ACHN (cell line): ENCODE measurements at regions not wholly inside any gene's neighbourhood (a gene's known extent, or its start where the extent isn't known, plus 50 kb on each side); places are given as distances from the start of the nearest gene placed in this dataset.
"Not testable (repeated sequence)": the region's sequence is repeated elsewhere in the genome, so short reads cannot be mapped to it uniquely, and the experiment has no call there.

ENCODE experiments used
- DNase-seq: peaks from one replicate; pipeline ENCODE4 v3.0.0-alpha.2; 2015
- in situ Hi-C: cut with HindIII; loops from 2 replicates; pipeline ENCODE4 v1.10.0; 2017; ENCODE audit warnings: low sequenced_read_pairs, low pct_ligation_motif_present, low pct_unique_long_range_greater_than_20kb

DNA sequence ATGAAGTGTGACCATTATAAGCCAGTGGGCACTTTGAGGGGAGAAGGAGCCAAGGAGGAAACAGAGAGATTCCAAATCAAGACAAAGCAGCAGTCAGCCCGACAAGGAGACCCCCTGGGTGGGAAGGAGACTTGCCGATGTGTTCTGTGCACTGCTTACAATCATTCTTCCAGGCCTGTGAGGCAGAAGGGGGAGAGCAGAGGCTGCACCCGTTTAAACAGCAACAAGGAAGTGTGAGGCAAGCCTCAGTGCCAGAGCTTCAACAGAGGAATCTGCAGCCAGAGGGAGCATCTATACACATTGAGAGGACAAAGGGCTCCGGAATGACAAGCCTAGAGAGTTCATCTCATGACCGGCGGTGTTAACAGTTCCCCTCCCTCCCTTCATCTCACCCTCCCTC is 121.1 kb downstream of the NXPE2 start:
- in situ Hi-C loops = no loop called here
- no peak for DNase-seq

DNA sequence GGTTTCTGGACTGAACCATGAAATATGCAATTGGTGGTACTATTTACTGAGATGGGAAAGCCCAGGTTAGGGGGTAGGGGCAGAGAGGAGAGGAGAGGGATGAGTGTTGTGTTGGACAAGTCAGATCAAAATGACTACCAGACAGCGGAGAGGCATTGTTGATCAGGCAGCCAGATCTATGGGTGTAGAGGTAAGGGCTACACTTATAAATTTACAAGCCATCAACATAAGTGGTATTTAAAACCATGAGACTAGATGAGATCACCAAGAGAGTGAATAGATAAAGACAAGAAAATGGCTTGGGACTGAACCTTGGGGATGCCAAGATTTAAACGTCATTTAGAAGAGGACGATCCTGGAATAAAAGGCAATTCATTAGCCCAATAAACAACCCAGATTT is 123.4 kb downstream of the NXPE2 start:
- in situ Hi-C loops = no loop called here
- no peak for DNase-seq

DNA sequence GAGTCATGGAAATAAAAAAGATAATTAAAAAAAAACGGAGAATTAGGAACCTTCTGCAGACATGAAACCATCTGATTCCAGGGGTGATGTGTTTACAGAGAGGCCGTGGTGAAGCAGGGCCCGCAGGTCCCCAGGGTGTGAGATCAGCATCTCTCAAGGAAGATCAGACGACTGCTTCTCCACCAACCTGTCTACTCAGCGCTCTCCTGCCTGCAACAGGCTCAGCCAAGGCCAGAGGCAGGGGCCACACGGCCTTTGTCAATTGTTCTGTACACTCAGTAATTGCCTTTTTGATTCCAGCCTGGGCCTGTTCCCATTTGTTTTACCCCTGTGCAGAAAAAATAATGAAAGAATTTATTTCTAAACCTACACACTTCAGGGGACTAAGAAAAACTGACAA is 124.6 kb downstream of the NXPE2 start:
- no peak for DNase-seq
- in situ Hi-C loops = no loop called here

DNA sequence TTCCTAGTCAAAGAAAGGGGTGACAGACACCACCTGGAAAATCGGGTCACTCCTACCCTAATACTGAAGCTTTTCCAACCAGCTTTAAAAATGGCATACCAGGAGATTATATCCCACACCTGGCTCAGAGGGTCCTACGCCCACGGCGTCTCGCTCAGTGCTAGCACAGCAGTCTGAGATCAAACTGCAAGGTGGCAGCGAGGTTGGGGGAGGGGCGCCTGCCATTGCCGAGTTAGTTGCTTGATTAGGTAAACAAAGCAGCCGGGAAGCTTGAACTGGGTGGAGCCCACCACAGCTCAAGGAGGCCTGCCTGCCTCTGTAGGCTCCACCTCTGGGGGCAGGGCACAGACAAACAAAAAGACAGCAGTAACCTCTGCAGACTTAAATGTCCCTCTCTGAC is 127.1 kb downstream of the NXPE2 start:
- in situ Hi-C loops = not testable (repeated sequence)

DNA sequence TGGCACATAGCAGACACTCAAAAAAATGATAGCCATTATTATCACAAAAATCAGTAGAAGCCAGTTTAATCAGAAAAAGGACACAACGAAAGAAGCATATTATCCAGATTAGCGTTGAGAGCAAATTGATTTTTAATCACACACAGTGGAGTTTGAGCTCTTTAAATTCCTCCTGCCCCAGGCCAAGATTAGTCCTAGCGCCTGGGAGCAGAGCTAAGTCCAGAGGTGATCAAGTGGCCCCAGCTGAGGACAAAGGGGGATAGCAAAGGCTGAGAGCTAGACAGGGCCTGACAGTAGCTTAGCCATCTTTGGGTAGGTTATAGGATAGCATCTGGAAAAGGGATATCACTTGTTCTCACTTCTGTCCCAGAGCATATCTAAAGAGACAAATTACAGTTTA is 133.6 kb downstream of the NXPE2 start:
- no peak for DNase-seq
- in situ Hi-C loops = no loop called here

More for the DNA sequence above, 127.1 kb downstream of the NXPE2 start:
- not testable (repeated sequence) for DNase-seq

DNA sequence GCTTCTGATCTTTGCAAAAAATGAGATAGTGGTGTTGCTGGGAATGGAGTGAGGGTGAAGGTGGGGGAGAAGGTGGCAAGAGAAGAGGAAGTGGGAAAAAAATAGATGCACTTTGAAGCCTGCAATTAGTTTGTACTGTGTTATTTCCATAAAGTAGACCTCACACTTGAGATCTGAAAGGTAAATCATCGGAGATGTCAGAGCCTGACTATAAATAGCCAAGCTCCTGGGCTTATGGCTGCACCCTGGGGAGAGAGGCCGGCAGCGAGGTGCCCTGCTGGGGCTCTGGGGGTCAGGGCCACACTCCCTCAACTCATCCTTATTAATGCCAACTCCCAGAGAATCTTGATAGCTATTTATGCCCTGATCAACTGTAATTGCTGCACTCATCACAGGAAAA is 134.4 kb downstream of the NXPE2 start:
- in situ Hi-C loops = no loop called here
- DNase-seq = no peak

DNA sequence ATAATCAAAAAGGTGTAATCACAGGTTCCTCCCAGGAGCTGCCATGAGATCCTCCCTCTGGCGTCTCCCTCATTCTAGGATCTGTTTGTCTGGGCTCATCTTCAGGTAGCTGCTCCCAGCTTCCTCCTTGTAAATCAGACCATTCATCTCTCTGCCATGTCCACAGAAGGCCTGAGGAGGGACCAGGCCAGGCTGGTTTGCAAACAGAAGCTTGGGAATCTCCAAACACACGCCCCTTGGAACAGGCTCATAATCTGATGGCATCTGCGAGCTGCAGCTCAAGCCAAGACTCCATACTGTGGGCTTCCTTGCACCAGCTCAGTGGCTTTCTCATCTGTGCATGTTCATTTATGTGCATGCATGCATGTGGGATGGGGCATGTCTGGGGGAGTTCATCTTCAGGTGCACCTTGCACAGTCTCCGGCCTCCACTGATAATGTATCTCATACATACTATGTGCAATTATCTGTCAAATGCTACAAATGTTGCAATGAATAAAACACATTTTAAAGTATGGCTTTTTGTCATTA is 134.9 kb downstream of the NXPE2 start:
- no peak for DNase-seq
- in situ Hi-C loops = no loop called here

DNA sequence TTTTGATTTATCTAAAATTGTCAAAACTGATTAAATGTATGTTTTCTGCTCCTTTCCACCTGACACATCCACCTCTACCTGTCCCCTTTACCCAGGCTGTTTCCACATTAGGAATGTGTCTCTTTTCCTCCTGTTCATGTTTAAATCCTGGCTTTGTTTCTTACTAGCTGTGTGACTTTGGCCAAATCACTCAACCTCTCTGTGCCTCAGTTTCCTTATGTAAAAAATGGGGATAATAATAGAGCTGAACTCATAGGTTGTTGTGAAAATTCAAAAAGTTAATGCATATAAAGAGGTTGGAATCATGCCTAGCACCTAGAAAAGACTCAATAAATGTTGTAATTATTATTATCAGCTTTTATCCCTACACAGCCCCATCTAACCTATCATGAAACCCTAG is 136.8 kb downstream of the NXPE2 start:
- no peak for DNase-seq
- in situ Hi-C loops = no loop called here

DNA sequence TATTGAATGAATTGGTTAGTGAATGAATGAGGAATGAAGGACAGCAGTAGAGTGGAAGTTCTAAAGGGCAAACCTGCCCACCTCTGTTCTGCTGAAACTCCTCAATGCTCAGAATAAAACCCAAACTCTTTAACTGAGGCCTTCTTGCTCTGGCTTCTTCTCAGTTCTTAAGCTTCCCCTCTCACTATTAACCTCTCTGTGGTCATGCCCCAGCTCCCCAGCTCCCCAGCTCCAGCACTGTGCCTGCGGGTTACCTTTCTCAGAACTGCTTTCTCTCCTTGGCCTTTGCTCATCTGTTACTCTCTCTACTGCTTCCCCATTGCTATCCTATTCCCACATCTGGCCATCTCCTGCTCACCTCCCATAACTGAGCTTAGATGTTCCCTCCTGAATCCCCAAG is 137.4 kb downstream of the NXPE2 start:
- in situ Hi-C loops = no loop called here
- DNase-seq = no peak

DNA sequence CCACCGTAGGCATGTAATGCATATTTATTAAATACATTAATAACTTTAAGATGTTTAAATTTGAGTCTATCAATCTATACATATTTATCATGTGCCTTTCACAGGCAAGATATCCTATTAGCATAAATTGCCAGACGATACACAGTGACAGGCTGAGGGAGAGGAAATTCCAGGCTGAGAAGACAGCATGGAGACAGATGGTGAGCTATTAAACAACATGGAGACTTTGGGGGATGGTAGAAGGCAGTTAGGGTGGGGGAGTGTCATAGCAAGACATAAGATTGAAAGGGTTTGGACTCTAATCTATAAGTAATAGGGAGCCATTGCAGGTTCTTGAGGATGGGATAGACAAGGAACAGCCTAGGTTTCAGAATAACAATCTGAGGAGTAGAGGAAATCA is 138.5 kb downstream of the NXPE2 start:
- in situ Hi-C loops = no loop called here
- no peak for DNase-seq

DNA sequence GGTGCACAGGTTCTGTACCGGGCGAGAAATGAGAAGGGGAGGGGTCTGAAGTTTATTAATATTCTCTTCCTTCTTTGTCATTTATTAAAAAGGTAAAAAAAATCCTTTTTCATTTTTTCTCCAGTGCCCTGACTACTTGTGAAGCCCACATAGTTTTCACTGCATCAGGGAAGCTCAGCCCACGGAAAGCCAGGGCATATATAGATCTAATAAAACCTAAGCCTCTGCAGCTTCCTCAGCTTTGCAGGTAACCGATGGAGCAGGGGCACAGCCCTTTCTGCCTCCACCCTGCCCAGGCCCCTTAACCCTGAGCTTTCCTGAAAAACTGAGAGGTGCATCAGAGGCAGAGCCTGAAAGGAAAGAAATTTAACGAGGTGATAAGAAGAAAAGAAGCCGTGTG is 140.1 kb downstream of the NXPE2 start:
- DNase-seq = no peak
- in situ Hi-C loops = no loop called here

DNA sequence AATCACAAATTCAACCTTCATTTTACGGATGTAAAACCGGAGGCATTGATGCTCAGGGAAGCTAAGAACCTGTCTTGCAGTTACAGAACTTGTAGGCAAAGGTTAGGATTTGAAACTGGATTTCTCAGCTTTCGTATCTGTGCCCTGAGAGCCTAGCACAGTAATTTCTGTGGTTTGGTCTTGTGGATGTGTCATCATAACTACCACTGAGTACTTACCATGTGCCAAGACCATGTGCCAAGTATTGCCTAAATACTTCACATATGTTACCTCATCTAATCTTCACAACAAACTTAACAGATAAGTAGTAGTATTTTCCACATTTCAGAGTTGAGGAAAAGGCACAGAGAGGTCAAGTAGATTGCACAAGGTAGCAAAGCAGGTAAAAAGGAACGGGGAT is 140.7 kb downstream of the NXPE2 start:
- in situ Hi-C loops = no loop called here
- no peak for DNase-seq

DNA sequence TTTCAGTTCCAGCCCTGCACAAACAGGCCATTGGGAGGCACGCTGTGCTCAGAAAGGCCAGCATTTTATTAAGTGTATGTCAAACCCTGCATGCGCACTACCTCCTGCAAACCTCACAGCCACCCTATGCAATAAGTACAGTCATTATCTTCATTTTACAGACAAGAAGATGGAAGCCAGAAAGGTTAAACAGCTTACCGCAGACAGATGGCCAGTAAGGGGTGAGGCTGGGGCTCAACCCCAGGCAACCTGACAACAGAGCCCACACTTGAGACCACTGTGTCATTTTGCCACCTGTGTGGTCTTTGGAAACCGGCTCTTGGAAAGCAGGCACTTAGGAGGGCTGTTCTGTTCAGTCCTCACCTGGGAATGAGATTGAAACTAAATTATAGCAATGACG is 142.3 kb downstream of the NXPE2 start:
- in situ Hi-C loops = no loop called here
- DNase-seq = no peak

DNA sequence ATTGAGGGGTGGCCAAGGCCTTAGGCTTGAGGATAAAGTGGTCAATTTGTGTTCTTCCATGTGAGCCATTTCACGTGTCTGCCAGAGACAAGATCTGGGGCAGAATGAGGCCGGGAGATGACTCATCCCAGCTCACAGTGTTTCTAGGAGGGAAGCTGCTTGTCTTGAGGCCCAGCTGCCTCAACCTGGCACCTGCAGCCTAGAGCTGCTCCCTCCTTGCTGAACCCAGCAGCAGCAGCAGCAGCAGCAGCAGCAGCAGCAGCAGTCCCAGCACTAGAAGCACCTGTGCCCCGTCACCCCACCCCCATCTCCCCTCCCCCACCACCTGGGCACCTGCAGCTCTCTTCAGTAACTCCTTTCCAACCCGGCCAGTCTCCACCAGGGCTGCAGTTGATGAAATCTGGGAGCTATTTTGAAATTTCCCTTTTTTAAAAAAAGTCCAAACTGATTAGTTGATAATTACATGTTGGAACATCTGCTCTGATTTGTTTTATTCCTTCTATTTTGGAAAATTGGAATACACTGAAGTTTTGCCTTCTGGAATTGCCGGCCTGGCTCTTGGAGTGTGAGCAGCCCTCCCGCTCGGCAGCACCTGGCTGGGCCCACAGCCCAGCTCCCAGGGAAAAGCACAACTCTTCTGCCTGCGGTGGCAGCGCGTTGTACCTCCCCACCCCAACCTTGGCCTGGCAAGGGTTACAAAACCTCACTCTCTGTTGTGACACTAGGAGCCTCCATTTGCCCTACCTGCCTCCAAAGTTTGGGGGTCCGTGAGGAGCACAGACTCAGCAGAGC is 143.5 kb downstream of the NXPE2 start:
- in situ Hi-C loops = no loop called here
- no peak for DNase-seq

DNA sequence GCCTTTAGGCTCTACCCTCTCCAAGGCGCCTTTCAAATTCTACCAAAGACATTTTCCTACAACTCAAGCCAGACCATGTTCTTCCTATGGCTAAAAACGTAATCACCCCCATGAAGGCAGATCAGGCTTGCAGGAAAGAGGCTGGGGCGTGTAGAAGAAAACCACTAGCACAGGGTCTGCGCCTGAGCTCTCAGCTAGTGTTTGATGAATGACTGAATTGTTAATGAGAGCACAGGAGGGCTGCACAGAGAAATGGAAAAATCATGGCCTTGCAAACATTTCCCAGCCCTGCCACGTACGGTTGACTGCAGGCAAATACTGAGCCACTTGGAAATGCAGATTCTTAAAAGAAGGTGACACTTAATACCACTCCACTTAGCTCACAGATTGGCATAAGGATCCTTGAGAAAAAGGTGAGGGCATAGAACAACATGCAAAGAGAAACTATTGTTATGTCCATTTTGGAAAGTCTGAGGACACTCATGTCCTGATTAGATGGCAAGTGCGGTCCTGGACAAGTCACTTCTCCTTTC is 148.6 kb downstream of the NXPE2 start:
- DNase-seq = no peak
- in situ Hi-C loops = no loop called here

DNA sequence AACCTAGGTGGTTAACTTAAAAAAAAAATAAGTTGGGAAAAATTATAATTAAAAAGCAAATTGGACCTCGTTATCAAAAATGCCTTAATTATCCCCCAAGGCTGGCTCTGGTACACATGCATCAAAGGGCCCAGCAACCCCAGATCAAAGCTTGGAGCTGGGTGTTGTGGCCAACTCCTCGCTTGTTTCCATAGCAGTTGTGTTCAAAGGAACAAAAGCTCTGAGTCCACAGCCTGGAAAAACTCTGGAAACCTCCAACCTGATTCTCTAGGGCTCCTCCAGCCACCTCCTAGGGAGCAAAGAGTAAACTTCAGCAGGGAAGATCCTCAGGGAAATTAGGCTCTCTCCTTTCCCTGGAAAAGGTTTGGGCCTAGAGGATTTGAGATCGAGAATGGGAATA is 149.4 kb downstream of the NXPE2 start:
- in situ Hi-C loops = no loop called here
- DNase-seq = no peak

DNA sequence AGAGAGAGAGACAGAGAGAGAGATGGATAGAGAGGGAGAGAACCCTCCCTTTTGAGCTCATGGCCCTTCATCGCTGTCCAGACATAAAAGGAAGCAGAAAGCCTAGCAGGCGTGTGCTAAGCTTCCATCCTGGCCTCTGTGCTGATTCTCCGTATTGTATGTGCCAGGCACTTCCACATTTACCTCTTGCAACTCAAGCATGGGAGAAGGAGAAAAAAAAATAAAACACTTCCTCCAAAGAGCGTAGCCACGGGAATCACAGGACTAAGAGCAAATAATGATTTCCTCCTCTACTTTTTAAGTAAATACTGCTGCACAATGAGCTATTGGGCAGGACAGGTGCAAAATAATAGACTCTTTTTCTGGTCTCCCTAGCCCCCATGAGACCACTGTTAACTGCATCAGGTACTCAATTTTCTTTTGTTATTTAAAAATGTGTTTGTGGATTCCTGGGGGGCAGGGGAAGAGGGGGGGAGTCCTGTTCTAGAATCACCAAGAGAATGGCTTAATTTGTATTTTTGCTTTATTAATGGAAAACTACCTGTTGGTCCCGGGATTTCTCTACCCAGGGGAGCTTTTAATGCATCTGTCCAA is 154.3 kb downstream of the NXPE2 start:
- no peak for DNase-seq
- in situ Hi-C loops = no loop called here

DNA sequence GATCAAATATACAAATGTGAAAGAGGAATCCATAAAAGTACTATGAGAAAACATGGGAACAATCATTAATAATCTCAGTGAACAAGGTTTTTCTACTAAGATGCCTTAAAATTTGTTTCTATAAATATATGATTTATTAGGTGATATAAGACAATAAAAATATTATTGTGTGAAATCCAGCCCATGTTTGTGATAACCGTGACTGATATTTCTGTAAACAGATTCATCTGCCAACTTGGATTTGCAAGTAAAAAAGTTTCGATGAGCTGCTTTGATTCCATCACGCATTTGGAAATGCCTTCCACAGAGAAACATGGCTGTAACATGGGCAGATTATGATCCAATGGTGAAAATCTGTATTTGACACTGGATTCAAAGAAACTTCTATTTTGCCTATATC is 157.8 kb downstream of the NXPE2 start:
- in situ Hi-C loops = no loop called here
- DNase-seq = no peak

DNA sequence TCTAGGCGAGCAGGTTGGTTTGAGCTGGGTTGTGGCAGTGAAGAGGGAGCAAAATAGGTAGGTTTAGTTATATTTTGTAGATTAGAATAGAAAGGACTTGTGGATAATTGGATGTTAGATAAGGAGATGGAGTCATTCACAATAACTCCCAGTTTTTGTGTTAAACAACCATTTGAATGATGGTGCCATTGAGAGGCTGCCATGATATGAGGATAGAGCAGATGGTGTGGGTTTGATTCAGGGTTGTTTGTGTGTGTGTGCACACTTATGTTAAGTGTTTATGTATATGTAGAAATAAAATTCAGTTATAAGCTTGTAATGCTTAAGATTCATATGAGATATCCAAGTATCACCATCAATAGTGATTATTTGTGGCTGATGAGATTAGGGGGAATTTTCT is 166.6 kb downstream of the NXPE2 start:
- no peak for DNase-seq
- in situ Hi-C loops = no loop called here
